MM.1S (cell line): ENCODE measurements at regions not wholly inside any gene's neighbourhood (a gene's known extent, or its start where the extent isn't known, plus 50 kb on each side); places are given as distances from the start of the nearest gene placed in this dataset.

Experiments used
- EZH2 ChIP-seq: fragments of 300-600 bp; sonication (generic); optimal IDR thresholded peaks from 2 replicates; pipeline ENCODE3; 2017; ENCODE audit warnings: low read depth, mild to moderate bottlenecking, antibody characterized with exemption, low read length, mixed read lengths
- EZH2phosphoT487 ChIP-seq: fragments of 300-600 bp; sonication (generic); IDR thresholded peaks from 2 replicates; pipeline ENCODE4 v1.6.1; 2018; ENCODE audit warnings: antibody characterized with exemption, low read length
- TF ChIP-seq, protein P1 (sequence below): fragments of 300-600 bp; sonication (generic); IDR thresholded peaks from 2 replicates; pipeline ENCODE4 v1.5.1; 2016; ENCODE audit warnings: antibody characterized with exemption, low read length, mixed read lengths

DNA sequence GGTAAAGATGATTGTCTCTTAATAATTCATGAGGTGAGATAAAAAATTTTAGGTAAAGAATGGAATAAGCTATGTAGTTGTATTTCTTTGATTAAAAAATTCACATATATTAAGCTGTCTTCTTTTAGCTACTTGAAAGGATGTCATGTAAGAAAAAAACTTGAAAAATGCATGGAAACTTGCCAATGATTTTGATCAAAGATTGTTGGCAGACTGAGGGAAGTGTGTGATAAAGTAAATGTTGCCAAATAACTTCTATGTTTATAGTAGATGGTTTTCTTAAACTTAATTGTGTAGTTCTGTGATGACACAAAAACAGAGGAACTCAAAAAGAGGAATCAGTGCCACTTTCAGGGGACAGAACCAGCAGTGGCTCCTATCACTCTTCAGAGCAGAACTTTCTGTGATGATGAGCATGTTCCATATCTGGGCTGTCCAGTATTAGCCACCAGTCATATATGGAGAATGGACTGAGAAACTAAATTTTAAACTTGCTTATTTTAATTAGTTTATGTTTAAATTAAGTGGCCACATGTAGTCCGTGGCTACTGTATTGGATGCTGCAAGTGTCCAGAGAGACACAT, 51.9 kb upstream of the SLC38A11 start:
- TF ChIP-seq, protein P1, sequence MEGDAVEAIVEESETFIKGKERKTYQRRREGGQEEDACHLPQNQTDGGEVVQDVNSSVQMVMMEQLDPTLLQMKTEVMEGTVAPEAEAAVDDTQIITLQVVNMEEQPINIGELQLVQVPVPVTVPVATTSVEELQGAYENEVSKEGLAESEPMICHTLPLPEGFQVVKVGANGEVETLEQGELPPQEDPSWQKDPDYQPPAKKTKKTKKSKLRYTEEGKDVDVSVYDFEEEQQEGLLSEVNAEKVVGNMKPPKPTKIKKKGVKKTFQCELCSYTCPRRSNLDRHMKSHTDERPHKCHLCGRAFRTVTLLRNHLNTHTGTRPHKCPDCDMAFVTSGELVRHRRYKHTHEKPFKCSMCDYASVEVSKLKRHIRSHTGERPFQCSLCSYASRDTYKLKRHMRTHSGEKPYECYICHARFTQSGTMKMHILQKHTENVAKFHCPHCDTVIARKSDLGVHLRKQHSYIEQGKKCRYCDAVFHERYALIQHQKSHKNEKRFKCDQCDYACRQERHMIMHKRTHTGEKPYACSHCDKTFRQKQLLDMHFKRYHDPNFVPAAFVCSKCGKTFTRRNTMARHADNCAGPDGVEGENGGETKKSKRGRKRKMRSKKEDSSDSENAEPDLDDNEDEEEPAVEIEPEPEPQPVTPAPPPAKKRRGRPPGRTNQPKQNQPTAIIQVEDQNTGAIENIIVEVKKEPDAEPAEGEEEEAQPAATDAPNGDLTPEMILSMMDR, result no peak
- no peak for TF ChIP-seq EZH2
- TF ChIP-seq EZH2phosphoT487, result no peak
